ENCODE measurements at regions not wholly inside any gene's neighbourhood (a gene's known extent, or its start where the extent isn't known, plus 50 kb on each side); places are given as distances from the start of the nearest gene placed in this dataset.

GRCh38 chr13:33639158-33639557 lies 178.8 kb upstream of the RFC3 start:
- no peaks in the 10 kb centered on the region for H3K36me3 ChIP-seq (ENCODE audit: control insufficient read depth in 4 of 4, insufficient read depth in 3 of 4, low read depth in 1 of 4, low read length in 3 of 4)
- peaks cover 13 to 54% (median 34%) of the 10 kb centered on the region in 4 donors for H3K4me1 ChIP-seq (ENCODE audit: control insufficient read depth in 4 of 4, insufficient read depth in 4 of 4, low read length in 3 of 4)
- 41% methylated on average over 3 of the region's 3 CpGs for WGBS
- no peak overlapping the region for H3K9ac ChIP-seq (ENCODE audit: low read depth in 1 of 2, low read length in 2 of 2)
- H3K9me3 ChIP-seq (ENCODE audit: control insufficient read depth in 4 of 4, low read length in 3 of 4) = no peaks in the 10 kb centered on the region
- TF ChIP-seq HNF4A (conservative IDR thresholded peaks at IDR 0.05) = peak; percentile 38 to 54
- TF ChIP-seq TAF1 (conservative IDR thresholded peaks at IDR 0.05) = no peak
- TF ChIP-seq NR2F2 (IDR thresholded peaks at IDR 0.05) = peak; percentile 24
- H3K4me3 ChIP-seq (ENCODE audit: low read depth in 1 of 3, low read length in 3 of 3) = no peak overlapping the region
- no peak for DNase-seq (ENCODE audit: low spot score)
- no peaks in the 10 kb centered on the region for H3K27me3 ChIP-seq (ENCODE audit: control insufficient read depth in 4 of 4, insufficient read depth in 4 of 4, low read length in 3 of 4)
- H3K27ac ChIP-seq (ENCODE audit: low read depth in 1 of 2, low read length in 2 of 2) = peak overlapping the region; percentile 43 to 61

DNA sequence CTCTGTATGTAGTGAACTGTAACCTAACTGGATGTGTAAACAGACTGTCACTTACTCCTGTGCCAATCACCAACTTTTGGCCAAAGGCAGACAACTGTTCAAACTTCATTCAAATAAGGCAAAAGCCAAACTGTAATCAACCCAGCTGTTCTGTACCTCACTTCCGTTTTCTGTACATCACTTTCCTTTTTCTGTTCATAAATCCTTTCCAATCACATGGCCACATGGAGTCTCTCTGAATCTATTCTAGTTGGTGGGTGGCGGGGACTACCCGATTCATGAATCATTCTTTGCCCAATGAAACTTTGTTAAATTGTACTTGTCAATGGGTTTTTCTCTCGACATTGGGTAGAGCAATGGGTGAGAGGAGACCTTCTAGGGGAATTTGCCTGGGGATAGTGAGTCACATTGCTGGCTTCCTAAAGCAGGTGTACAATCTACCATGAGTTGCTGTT lies 178.3 kb upstream of the RFC3 start:
- Histone ChIP-seq H3K4me1 (ENCODE audit: control insufficient read depth in 4 of 4, insufficient read depth in 4 of 4, low read length in 3 of 4) (peaks cover 13 to 56% (median 34%) of the 10 kb centered on the region in 4 donors), H3K27ac (ENCODE audit: low read depth in 1 of 2, low read length in 2 of 2) (peak overlapping the region; percentile 43 to 61), H3K9ac (ENCODE audit: low read depth in 1 of 2, low read length in 2 of 2) (no peak overlapping the region), H3K27me3 (ENCODE audit: control insufficient read depth in 4 of 4, insufficient read depth in 4 of 4, low read length in 3 of 4) (no peaks in the 10 kb centered on the region), H3K4me3 (ENCODE audit: low read depth in 1 of 3, low read length in 3 of 3) (peak overlapping the region in 1 of 3 donors; percentile 8), H3K9me3 (ENCODE audit: control insufficient read depth in 4 of 4, low read length in 3 of 4) (no peaks in the 10 kb centered on the region), H3K36me3 (ENCODE audit: control insufficient read depth in 4 of 4, insufficient read depth in 3 of 4, low read depth in 1 of 4, low read length in 3 of 4) (no peaks in the 10 kb centered on the region)
- DNase-seq (ENCODE audit: low spot score) = no peak
- peak in 1 of 2 donors; percentile 31 for TF ChIP-seq HNF4A (conservative IDR thresholded peaks at IDR 0.05)
- no peak for TF ChIP-seq FOXA2 (IDR thresholded peaks at IDR 0.05)
- peak; percentile 43 for TF ChIP-seq SP1 (IDR thresholded peaks at IDR 0.05)
- no peak for TF ChIP-seq EGR1 (IDR thresholded peaks at IDR 0.05; ENCODE audit: low read depth in 2 of 2)
- TF ChIP-seq, protein P1, sequence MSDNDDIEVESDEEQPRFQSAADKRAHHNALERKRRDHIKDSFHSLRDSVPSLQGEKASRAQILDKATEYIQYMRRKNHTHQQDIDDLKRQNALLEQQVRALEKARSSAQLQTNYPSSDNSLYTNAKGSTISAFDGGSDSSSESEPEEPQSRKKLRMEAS (IDR thresholded peaks at IDR 0.05) = no peak
- no peak for TF ChIP-seq RXRA (IDR thresholded peaks at IDR 0.05)
- no peak for TF ChIP-seq TAF1 (conservative IDR thresholded peaks at IDR 0.05)
- TF ChIP-seq HNF4G (IDR thresholded peaks at IDR 0.05) = no peak
- TF ChIP-seq, protein P2, sequence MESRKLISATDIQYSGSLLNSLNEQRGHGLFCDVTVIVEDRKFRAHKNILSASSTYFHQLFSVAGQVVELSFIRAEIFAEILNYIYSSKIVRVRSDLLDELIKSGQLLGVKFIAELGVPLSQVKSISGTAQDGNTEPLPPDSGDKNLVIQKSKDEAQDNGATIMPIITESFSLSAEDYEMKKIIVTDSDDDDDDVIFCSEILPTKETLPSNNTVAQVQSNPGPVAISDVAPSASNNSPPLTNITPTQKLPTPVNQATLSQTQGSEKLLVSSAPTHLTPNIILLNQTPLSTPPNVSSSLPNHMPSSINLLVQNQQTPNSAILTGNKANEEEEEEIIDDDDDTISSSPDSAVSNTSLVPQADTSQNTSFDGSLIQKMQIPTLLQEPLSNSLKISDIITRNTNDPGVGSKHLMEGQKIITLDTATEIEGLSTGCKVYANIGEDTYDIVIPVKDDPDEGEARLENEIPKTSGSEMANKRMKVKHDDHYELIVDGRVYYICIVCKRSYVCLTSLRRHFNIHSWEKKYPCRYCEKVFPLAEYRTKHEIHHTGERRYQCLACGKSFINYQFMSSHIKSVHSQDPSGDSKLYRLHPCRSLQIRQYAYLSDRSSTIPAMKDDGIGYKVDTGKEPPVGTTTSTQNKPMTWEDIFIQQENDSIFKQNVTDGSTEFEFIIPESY (IDR thresholded peaks at IDR 0.05) = no peak
- no peak for TF ChIP-seq FOXA1 (IDR thresholded peaks at IDR 0.05)
- TF ChIP-seq GABPA (IDR thresholded peaks at IDR 0.05 in 1 of 2, conservative IDR thresholded peaks at IDR 0.05 in 1 of 2) = peak; percentile 25 to 50
- TF ChIP-seq NR2F2 (IDR thresholded peaks at IDR 0.05) = no peak
- no peak for TF ChIP-seq RAD21 (IDR thresholded peaks at IDR 0.05)
- no peak for TF ChIP-seq JUND (IDR thresholded peaks at IDR 0.05)
- TF ChIP-seq ATF3 (IDR thresholded peaks at IDR 0.05) = no peak
- TF ChIP-seq, protein P3, sequence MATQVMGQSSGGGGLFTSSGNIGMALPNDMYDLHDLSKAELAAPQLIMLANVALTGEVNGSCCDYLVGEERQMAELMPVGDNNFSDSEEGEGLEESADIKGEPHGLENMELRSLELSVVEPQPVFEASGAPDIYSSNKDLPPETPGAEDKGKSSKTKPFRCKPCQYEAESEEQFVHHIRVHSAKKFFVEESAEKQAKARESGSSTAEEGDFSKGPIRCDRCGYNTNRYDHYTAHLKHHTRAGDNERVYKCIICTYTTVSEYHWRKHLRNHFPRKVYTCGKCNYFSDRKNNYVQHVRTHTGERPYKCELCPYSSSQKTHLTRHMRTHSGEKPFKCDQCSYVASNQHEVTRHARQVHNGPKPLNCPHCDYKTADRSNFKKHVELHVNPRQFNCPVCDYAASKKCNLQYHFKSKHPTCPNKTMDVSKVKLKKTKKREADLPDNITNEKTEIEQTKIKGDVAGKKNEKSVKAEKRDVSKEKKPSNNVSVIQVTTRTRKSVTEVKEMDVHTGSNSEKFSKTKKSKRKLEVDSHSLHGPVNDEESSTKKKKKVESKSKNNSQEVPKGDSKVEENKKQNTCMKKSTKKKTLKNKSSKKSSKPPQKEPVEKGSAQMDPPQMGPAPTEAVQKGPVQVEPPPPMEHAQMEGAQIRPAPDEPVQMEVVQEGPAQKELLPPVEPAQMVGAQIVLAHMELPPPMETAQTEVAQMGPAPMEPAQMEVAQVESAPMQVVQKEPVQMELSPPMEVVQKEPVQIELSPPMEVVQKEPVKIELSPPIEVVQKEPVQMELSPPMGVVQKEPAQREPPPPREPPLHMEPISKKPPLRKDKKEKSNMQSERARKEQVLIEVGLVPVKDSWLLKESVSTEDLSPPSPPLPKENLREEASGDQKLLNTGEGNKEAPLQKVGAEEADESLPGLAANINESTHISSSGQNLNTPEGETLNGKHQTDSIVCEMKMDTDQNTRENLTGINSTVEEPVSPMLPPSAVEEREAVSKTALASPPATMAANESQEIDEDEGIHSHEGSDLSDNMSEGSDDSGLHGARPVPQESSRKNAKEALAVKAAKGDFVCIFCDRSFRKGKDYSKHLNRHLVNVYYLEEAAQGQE (IDR thresholded peaks at IDR 0.05) = no peak
- no peak for TF ChIP-seq YY1 (IDR thresholded peaks at IDR 0.05)
- TF ChIP-seq, protein P4, sequence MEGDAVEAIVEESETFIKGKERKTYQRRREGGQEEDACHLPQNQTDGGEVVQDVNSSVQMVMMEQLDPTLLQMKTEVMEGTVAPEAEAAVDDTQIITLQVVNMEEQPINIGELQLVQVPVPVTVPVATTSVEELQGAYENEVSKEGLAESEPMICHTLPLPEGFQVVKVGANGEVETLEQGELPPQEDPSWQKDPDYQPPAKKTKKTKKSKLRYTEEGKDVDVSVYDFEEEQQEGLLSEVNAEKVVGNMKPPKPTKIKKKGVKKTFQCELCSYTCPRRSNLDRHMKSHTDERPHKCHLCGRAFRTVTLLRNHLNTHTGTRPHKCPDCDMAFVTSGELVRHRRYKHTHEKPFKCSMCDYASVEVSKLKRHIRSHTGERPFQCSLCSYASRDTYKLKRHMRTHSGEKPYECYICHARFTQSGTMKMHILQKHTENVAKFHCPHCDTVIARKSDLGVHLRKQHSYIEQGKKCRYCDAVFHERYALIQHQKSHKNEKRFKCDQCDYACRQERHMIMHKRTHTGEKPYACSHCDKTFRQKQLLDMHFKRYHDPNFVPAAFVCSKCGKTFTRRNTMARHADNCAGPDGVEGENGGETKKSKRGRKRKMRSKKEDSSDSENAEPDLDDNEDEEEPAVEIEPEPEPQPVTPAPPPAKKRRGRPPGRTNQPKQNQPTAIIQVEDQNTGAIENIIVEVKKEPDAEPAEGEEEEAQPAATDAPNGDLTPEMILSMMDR (IDR thresholded peaks at IDR 0.05; ENCODE audit: low read depth, low read length, missing input control) = no peak
- WGBS = 79% methylated on average over 4 of the region's 4 CpGs
